HepG2 (cell line): ENCODE measurements at regions not wholly inside any gene's neighbourhood (a gene's known extent, or its start where the extent isn't known, plus 50 kb on each side); places are given as distances from the start of the nearest gene placed in this dataset.

Source experiments
- ESRRA ChIP-seq: sonication (generic); formaldehyde crosslinking; IDR thresholded peaks from 2 replicates; pipeline ENCODE4 v1.5.1; 2020; ENCODE audit warnings: mild to moderate bottlenecking, low read depth, missing genetic modification reagents
- HNF4A ChIP-seq: sonication (generic); formaldehyde crosslinking; IDR thresholded peaks from 2 replicates; pipeline ENCODE4 v1.4.0; 2020; ENCODE audit warnings: missing genetic modification reagents
- TCF12 ChIP-seq, 2 experiments: fragments of 450-650 bp in 1 of 2; sonication (generic) in 1 of 2; formaldehyde crosslinking in 1 of 2; IDR thresholded peaks; 2 replicates each; pipeline versions ENCODE4 v1.6.1 to v1.8.0; 2017 to 2022; ENCODE audit warnings: antibody characterized with exemption in 1 of 2, mild to moderate bottlenecking in 1 of 2, missing genetic modification reagents in 1 of 2, moderate library complexity in 1 of 2
- ZKSCAN1 ChIP-seq: fragments of 150-350 bp; IDR thresholded peaks from 2 replicates; pipeline ENCODE4 v1.6.1; 2014; ENCODE audit warnings: low read length
- ZSCAN31 ChIP-seq: sonication (generic); formaldehyde crosslinking; IDR thresholded peaks from 2 replicates; pipeline ENCODE4 v1.5.0; 2020; ENCODE audit warnings: low read depth, mild to moderate bottlenecking, missing genetic modification reagents
- TF ChIP-seq, protein P1 (sequence below): sonication (generic); formaldehyde crosslinking; IDR thresholded peaks from 2 replicates; pipeline ENCODE4 v1.8.0; 2022; ENCODE audit warnings: low read depth, missing genetic modification reagents
- TF ChIP-seq, protein P2 (sequence below), 2 experiments: IDR thresholded peaks; 2 replicates each; pipeline ENCODE4 v1.6.1; 2011 to 2012; ENCODE audit warnings: low read length in 2 of 2, borderline replicate concordance in 1 of 2, low read depth in 1 of 2, mild to moderate bottlenecking in 1 of 2, moderate library complexity in 1 of 2
- TF ChIP-seq, protein P3 (sequence below): sonication (generic); formaldehyde crosslinking; IDR thresholded peaks from 2 replicates; pipeline ENCODE4 v1.4.0; 2020; ENCODE audit warnings: missing genetic modification reagents

DNA sequence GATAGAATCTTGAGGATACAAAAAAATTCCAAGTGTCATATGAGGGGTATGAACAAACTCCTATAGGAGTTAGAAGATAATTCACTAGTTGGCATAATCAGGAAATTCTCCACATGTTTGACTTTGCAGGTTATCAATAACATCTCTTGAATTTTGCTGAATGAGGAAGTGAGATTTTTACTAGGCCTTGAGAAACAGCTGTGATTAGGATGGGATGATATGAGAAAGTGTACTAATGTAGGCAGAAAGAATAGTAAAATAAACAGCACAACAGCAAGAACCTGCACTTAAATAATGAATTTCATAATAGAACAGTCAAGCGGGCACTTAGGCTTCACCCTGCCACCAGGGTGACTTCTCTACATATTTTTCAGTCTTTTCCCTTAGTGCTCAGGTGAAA lies 570.8 kb upstream of the CRIM1 start:
- no peak for TF ChIP-seq ESRRA (CRISPR knock-in tag)
- TF ChIP-seq, protein P1, sequence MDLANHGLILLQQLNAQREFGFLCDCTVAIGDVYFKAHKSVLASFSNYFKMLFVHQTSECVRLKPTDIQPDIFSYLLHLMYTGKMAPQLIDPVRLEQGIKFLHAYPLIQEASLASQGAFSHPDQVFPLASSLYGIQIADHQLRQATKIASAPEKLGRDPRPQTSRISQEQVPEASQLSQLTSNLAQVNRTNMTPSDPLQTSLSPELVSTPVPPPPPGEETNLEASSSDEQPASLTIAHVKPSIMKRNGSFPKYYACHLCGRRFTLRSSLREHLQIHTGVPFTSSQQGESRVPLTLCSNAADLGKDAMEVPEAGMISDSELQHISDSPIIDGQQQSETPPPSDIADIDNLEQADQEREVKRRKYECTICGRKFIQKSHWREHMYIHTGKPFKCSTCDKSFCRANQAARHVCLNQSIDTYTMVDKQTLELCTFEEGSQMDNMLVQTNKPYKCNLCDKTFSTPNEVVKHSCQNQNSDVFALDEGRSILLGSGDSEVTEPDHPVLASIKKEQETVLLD (CRISPR knock-in tag), result no peak
- TF ChIP-seq ZKSCAN1, result no peak
- TF ChIP-seq TCF12 (IDR thresholded peaks at IDR 0.05), result no peak
- no peak for TF ChIP-seq TCF12 (CRISPR knock-in tag; IDR thresholded peaks at IDR 0.05)
- TF ChIP-seq HNF4A (CRISPR knock-in tag), result no peak
- TF ChIP-seq, protein P2, sequence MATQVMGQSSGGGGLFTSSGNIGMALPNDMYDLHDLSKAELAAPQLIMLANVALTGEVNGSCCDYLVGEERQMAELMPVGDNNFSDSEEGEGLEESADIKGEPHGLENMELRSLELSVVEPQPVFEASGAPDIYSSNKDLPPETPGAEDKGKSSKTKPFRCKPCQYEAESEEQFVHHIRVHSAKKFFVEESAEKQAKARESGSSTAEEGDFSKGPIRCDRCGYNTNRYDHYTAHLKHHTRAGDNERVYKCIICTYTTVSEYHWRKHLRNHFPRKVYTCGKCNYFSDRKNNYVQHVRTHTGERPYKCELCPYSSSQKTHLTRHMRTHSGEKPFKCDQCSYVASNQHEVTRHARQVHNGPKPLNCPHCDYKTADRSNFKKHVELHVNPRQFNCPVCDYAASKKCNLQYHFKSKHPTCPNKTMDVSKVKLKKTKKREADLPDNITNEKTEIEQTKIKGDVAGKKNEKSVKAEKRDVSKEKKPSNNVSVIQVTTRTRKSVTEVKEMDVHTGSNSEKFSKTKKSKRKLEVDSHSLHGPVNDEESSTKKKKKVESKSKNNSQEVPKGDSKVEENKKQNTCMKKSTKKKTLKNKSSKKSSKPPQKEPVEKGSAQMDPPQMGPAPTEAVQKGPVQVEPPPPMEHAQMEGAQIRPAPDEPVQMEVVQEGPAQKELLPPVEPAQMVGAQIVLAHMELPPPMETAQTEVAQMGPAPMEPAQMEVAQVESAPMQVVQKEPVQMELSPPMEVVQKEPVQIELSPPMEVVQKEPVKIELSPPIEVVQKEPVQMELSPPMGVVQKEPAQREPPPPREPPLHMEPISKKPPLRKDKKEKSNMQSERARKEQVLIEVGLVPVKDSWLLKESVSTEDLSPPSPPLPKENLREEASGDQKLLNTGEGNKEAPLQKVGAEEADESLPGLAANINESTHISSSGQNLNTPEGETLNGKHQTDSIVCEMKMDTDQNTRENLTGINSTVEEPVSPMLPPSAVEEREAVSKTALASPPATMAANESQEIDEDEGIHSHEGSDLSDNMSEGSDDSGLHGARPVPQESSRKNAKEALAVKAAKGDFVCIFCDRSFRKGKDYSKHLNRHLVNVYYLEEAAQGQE (IDR thresholded peaks at IDR 0.05; ENCODE audit: borderline replicate concordance in 1 of 2, low read depth in 1 of 2, low read length in 2 of 2), result no peak
- no peak for TF ChIP-seq ZSCAN31
- TF ChIP-seq, protein P3, sequence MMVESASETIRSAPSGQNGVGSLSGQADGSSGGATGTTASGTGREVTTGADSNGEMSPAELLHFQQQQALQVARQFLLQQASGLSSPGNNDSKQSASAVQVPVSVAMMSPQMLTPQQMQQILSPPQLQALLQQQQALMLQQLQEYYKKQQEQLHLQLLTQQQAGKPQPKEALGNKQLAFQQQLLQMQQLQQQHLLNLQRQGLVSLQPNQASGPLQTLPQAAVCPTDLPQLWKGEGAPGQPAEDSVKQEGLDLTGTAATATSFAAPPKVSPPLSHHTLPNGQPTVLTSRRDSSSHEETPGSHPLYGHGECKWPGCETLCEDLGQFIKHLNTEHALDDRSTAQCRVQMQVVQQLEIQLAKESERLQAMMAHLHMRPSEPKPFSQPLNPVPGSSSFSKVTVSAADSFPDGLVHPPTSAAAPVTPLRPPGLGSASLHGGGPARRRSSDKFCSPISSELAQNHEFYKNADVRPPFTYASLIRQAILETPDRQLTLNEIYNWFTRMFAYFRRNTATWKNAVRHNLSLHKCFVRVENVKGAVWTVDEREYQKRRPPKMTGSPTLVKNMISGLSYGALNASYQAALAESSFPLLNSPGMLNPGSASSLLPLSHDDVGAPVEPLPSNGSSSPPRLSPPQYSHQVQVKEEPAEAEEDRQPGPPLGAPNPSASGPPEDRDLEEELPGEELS (CRISPR knock-in tag), result no peak
